IPS DF 6.9 (cell line): ENCODE measurements at regions not wholly inside any gene's neighbourhood (a gene's known extent, or its start where the extent isn't known, plus 50 kb on each side); places are given as distances from the start of the nearest gene placed in this dataset.

Source experiments
- DNase-seq: peaks from one replicate; pipeline ENCODE4 v3.0.0-alpha.2; 2013; ENCODE audit warnings: low read depth, low spot score
- H3K27ac ChIP-seq: one replicate; pipeline ENCODE4 v1.5.1; 2013; ENCODE audit warnings: low read length, control low read depth
- H3K27me3 ChIP-seq: 2 replicates; pipeline ENCODE4 v1.6.1; 2013; ENCODE audit warnings: mild to moderate bottlenecking, low read length; ENCODE audit not compliant: control insufficient read depth, insufficient read depth
- H3K36me3 ChIP-seq: 2 replicates; pipeline ENCODE4 v1.6.1; 2013; ENCODE audit warnings: low read length; ENCODE audit not compliant: control insufficient read depth, insufficient read depth
- H3K4me1 ChIP-seq: 2 replicates; pipeline ENCODE4 v1.6.1; 2013; ENCODE audit warnings: low read length; ENCODE audit not compliant: control insufficient read depth, insufficient read depth
- H3K4me3 ChIP-seq: 2 replicates; pipeline ENCODE4 v1.5.1; 2013; ENCODE audit warnings: mild to moderate bottlenecking, low read length
- H3K9me3 ChIP-seq: 2 replicates; pipeline ENCODE4 v1.6.1; 2013; ENCODE audit warnings: low read length, inconsistent platforms; ENCODE audit not compliant: control insufficient read depth, insufficient read depth
- WGBS: extraction: QIAGEN DNeasy Blood & Tissue Kit; methylation state at CpG from one replicate; pipeline ENCODE4 v1.1.7; 2013; ENCODE audit warnings: mixed read lengths, missing lambda C conversion rate; ENCODE audit not compliant: insufficient read length, insufficient coverage; 5-methylcytosine and 5-hydroxymethylcytosine counted together

DNA sequence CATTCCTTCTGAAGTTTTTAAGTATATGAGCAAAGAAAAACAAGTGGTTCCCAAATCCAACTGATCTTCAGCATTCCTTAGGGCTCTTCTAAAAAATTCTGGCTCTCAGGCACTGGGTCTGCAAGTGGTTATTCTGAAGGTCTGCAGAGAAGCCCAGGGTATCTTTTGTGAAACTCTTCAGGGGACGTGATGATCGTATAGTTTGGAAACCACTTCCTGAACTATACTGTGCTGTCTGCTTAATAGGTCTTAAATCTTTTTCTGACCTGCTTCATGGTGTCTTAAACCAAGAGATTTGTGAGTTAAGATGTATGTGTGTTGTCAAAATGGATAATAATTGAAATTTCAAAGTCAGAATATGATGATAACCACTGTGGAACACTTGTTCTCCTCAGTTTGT is 115.5 kb downstream of the LHX9 start:
- no peak overlapping the region for H3K27ac ChIP-seq
- no peaks in the 10 kb centered on the region for H3K36me3 ChIP-seq
- H3K27me3 ChIP-seq = no peaks in the 10 kb centered on the region
- WGBS = no CpG with 5 or more reads among the region's 2 CpGs
- no peaks in the 10 kb centered on the region for H3K9me3 ChIP-seq
- H3K4me3 ChIP-seq = no peak overlapping the region
- DNase-seq = no peak
- no peaks in the 10 kb centered on the region for H3K4me1 ChIP-seq

DNA sequence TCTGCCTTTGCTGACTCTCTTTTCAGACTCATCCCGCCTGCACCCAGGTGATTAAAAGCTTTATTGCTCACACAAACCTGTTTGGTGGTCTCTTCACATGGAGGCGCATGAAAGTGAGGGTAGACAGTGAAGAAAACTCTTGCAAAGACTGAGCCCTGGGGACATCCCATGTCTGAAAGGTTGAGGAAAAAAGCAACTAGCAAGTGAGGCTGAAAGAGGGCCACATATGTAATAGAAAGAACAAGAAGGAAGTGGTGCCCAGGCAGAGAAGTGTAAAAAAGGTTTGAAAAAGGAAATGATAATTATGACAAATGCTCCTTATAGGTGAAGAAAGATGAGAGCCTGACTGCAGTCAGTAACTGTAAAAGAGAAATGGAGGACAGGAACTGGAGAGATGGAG is 115.9 kb upstream of the NEK7 start:
- WGBS = no CpG with 5 or more reads among the region's 2 CpGs
- Histone ChIP-seq H3K4me1 (no peaks in the 10 kb centered on the region), H3K27me3 (no peaks in the 10 kb centered on the region), H3K27ac (no peak overlapping the region), H3K36me3 (no peaks in the 10 kb centered on the region), H3K9me3 (no peaks in the 10 kb centered on the region), H3K4me3 (no peak overlapping the region)
- DNase-seq = no peak

DNA sequence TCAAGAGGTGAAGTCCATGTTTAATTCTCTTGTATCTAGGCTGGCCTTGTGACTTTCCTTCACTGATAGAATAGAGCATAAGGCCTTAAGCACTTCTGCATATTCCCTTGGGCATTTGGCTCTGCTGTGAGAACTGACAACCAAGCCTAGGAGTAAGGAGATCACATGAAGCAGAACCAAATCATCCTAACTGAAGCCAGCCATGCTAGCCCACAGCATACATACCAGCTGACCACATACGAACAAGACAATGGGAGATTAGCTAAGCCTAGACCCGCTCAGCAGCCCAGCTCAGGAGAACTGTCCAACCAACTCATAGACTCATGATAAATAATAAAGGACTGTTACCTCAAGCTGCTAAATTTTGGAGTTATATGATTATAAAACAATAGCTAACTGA is 114.6 kb upstream of the NEK7 start:
- Histone ChIP-seq H3K36me3 (no peaks in the 10 kb centered on the region), H3K27me3 (no peaks in the 10 kb centered on the region), H3K4me3 (no peak overlapping the region), H3K9me3 (no peaks in the 10 kb centered on the region), H3K27ac (no peak overlapping the region), H3K4me1 (no peaks in the 10 kb centered on the region)
- DNase-seq = no peak
- no CpG with 5 or more reads among the region's 2 CpGs for WGBS

DNA sequence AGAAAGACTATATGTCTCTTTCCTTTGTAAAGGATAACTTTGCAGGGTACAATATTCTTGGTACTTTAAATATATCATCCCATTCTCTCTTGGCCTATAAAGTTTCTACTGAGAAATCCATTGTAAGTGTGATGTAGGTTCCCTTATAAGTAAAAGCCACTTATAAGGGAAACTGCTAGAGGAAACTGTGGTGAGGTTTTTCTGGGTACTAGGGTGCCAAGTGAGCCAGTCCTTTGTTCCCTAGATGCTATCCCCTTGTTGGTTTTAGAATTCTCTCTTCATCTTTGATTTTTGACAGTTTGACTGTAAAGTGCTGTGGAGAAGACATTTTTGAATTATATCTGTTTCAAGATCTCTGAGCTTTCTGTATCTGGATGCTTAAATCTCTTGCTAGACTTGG is 108.9 kb upstream of the NEK7 start:
- H3K36me3 ChIP-seq = no peaks in the 10 kb centered on the region
- H3K9me3 ChIP-seq = no peaks in the 10 kb centered on the region
- no peak overlapping the region for H3K27ac ChIP-seq
- H3K4me1 ChIP-seq = no peaks in the 10 kb centered on the region
- H3K27me3 ChIP-seq = no peaks in the 10 kb centered on the region
- DNase-seq = no peak
- H3K4me3 ChIP-seq = no peak overlapping the region

DNA sequence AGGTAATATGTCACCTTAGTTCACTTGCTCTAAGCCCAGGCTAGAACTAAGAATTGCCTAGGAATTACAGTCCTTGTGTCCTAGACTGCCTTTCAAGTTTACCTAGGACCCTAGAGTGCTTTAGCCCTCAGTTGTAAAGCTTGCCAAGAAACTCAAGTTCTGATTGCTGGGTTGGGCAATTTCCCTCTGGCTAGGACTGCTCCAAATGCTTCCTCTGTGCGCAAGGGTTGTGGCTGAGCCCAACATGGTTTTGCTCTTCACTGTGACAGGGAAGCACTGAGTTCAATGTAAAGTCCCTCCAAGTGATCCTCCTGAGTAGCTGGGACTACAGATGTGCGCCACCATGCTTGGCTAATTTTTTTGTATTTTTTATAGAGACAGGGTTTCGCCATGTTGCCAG is 102.3 kb upstream of the NEK7 start:
- no peak for DNase-seq
- WGBS = no CpG with 5 or more reads among the region's 3 CpGs
- H3K4me3 ChIP-seq = no peak overlapping the region
- H3K4me1 ChIP-seq = no peaks in the 10 kb centered on the region
- H3K9me3 ChIP-seq = no peaks in the 10 kb centered on the region
- no peak overlapping the region for H3K27ac ChIP-seq
- no peaks in the 10 kb centered on the region for H3K36me3 ChIP-seq
- no peaks in the 10 kb centered on the region for H3K27me3 ChIP-seq

DNA sequence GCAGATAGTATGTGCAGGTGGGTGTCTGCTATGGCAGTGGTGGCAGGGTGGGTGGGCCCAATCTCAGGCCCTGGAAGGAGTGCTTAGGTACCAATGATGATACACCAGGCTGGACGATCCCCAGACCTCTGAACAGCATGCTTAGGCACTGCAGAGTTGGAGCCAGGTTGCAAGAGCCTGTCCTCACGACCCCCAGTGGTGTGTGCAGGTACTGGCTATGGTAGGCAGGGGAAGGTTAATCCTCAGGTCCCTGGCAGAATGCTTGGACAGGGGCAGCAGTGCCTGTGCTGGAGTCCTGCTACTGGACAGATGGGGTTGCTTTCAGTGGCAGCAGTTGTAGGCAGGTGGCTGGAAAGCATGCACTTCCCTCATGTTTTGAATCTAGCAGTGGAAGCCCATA is 100.5 kb upstream of the NEK7 start:
- WGBS = no CpG with 5 or more reads among the region's 2 CpGs
- no peaks in the 10 kb centered on the region for H3K36me3 ChIP-seq

DNA sequence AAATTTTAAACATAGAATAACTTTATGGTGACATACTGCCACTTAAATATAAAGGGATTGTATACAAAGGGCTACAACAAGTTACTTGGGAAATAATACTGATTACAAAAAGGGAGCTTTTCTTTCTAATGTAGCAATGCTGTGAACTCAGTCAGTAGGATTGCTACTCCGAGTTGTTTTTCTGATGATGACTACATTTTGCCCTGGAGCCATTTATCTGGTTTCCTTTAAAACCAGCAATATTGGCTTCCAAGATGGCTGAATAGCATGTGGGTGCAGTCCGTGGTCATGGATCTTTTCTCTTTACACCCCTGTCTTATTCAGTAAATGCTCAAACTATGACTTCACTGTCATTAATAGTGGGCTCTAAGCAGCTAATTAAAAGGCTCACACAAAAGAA is 92.6 kb upstream of the NEK7 start:
- no peak overlapping the region for H3K27ac ChIP-seq
- no peak for DNase-seq
- H3K4me1 ChIP-seq = no peaks in the 10 kb centered on the region
- H3K9me3 ChIP-seq = no peaks in the 10 kb centered on the region
- WGBS = no CpG with 5 or more reads among the region's 2 CpGs
- H3K36me3 ChIP-seq = no peaks in the 10 kb centered on the region
- H3K27me3 ChIP-seq = no peaks in the 10 kb centered on the region
- no peak overlapping the region for H3K4me3 ChIP-seq

More for the DNA sequence above, 100.5 kb upstream of the NEK7 start:
- H3K4me1 ChIP-seq = no peaks in the 10 kb centered on the region
- H3K4me3 ChIP-seq = no peak overlapping the region
- DNase-seq = peak; percentile 39
- no peak overlapping the region for H3K27ac ChIP-seq
- H3K9me3 ChIP-seq = no peaks in the 10 kb centered on the region
- H3K27me3 ChIP-seq = no peaks in the 10 kb centered on the region

DNA sequence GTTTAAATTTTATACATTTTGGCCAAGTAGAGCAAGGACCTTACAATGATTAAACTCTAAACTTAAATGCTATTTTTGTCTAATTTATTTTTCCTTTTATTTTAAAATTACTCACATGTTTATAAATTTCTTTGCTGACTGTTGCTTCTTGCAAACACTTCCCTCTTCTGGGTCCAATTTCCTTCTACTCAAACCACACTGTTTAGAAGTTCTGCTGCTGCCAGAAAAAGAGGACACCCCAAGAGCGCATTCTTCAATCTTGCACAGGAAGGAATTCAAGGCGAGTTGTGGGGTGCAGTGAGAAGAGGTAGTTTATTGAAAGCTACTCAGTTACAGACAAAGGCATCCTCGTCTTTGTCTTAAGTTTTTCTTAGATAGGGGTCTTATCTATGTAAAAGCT is 88.5 kb upstream of the NEK7 start:
- DNase-seq = no peak
- no peak overlapping the region for H3K4me3 ChIP-seq
- H3K9me3 ChIP-seq = no peaks in the 10 kb centered on the region
- no peaks in the 10 kb centered on the region for H3K4me1 ChIP-seq
- WGBS = no CpG with 5 or more reads among the region's 3 CpGs
- no peaks in the 10 kb centered on the region for H3K36me3 ChIP-seq
- no peak overlapping the region for H3K27ac ChIP-seq
- H3K27me3 ChIP-seq = no peaks in the 10 kb centered on the region

DNA sequence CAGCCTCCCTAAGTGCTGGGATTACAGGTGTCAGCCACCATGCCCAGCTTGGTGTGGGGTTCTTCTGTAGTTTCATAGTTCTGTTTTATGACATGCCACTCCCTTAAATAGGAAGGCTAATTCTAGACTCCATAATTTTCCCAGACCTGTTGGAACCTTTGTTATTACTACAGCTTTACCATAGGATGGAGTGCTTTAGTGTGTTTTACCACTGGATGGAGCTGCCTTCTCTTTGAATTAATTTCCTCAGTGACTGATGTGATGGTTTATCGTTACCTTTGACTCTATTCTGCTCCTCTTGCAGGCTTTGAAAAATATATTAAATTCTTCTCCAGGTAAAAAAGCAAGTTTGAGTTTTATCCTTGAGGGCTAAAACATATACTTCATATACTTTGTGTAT is 84.6 kb upstream of the NEK7 start:
- no peak for DNase-seq
- WGBS = no CpG with 5 or more reads among the region's 1 CpG
- no peak overlapping the region for H3K27ac ChIP-seq
- no peaks in the 10 kb centered on the region for H3K9me3 ChIP-seq
- no peaks in the 10 kb centered on the region for H3K27me3 ChIP-seq
- H3K36me3 ChIP-seq = no peaks in the 10 kb centered on the region
- H3K4me1 ChIP-seq = no peaks in the 10 kb centered on the region
- H3K4me3 ChIP-seq = no peak overlapping the region

DNA sequence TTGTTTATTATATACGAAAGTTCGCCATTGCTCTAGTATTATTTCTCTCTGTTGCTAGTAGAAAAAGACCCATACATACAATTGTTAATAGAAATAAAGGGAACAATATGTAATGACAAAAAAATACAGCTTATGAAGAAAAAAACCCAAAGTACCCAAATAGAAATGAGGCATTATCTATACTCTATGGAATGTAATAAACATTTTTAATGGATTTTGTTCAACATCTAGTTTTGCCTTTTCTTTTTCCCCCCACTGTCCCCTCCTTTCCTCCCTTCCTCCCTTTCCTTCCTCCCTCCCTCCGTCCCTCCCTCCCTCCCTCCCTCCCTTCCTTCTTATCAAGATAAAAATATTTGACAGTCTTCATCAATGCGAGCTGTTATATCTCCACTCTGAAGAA is 81.5 kb upstream of the NEK7 start:
- Histone ChIP-seq H3K4me3 (no peak overlapping the region), H3K9me3 (no peaks in the 10 kb centered on the region), H3K27ac (no peak overlapping the region), H3K27me3 (no peaks in the 10 kb centered on the region), H3K4me1 (no peaks in the 10 kb centered on the region), H3K36me3 (no peaks in the 10 kb centered on the region)
- no peak for DNase-seq
- 100% methylated on average over 1 of the region's 4 CpGs for WGBS

DNA sequence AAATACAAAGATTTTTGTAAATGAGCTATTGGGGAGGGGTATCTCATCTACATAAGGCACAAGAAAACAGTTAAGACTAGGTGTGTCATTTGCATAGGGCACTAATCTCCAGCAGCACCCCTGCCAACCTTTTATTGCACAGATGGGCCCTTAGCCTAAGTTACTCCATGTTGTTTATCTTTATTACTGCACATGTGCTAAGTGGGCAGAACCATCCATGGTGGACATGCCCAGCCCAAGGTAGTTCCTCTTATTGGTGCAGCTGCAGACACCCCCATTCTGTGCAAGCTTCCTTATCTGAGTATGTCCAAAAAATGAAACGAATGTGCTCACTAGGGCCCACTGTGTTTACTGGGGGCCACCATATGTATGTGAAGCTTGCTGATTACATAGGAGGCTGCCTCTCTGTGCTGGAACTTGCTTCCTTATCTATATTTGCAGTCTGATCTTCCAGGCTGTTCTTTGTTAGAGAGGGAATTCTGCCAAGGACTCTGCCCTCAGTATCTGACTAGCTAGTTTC is 77.3 kb upstream of the NEK7 start:
- WGBS = no CpG with 5 or more reads among the region's 1 CpG
- Histone ChIP-seq H3K4me3 (no peak overlapping the region), H3K4me1 (no peaks in the 10 kb centered on the region; the same call in 1 of the 2 replicates), H3K36me3 (no peaks in the 10 kb centered on the region), H3K9me3 (no peaks in the 10 kb centered on the region), H3K27me3 (no peaks in the 10 kb centered on the region), H3K27ac (no peak overlapping the region)
- no peak for DNase-seq
